ENCODE measurements at regions not wholly inside any gene's neighbourhood (a gene's known extent, or its start where the extent isn't known, plus 50 kb on each side); places are given as distances from the start of the nearest gene placed in this dataset.

DNA sequence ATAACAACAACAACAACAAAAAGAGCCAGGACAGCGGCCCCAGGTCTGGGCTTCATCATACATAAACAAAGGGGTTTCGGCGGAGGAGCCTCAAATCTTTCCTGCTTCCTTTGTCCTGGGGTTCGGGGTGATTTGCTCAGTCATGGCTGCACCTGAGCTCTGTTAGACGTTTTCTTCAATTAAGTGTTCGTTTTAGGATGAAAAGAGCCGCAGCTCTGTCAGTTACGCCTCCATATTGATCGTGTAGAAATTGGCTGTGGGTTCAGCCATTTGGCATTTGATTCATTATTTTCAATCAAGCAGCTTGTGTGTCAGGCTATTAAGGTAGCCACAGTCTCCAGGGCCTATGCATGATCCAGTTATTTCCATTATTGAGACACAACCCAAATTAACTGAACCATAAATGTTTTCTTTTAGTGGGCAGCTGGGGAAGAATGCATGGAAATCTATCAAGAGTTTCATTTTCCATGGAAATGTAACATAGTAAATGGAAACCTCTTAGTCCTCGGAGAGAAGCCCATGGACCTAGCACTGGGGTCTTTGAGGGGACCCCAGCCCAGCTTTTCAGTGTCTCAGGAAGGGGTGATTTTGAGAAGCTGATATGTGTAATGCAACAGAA lies 370.0 kb upstream of the C1orf174 start:
- TF ChIP-seq, protein P1, sequence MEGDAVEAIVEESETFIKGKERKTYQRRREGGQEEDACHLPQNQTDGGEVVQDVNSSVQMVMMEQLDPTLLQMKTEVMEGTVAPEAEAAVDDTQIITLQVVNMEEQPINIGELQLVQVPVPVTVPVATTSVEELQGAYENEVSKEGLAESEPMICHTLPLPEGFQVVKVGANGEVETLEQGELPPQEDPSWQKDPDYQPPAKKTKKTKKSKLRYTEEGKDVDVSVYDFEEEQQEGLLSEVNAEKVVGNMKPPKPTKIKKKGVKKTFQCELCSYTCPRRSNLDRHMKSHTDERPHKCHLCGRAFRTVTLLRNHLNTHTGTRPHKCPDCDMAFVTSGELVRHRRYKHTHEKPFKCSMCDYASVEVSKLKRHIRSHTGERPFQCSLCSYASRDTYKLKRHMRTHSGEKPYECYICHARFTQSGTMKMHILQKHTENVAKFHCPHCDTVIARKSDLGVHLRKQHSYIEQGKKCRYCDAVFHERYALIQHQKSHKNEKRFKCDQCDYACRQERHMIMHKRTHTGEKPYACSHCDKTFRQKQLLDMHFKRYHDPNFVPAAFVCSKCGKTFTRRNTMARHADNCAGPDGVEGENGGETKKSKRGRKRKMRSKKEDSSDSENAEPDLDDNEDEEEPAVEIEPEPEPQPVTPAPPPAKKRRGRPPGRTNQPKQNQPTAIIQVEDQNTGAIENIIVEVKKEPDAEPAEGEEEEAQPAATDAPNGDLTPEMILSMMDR (IDR thresholded peaks at IDR 0.05), result no peak
- no peak overlapping the region for H3K4me3 ChIP-seq (ENCODE audit: low read depth in 1 of 2, low read length in 1 of 2)
- H3K27me3 ChIP-seq, result no peaks in the 10 kb centered on the region
- H3K27ac ChIP-seq, result no peak overlapping the region
- no peaks in the 10 kb centered on the region for H3K9me3 ChIP-seq
- no peaks in the 10 kb centered on the region for H3K4me1 ChIP-seq (ENCODE audit: control insufficient read depth in 1 of 2, insufficient read depth in 1 of 2, low read depth in 1 of 2, low read length in 1 of 2)
- H3K36me3 ChIP-seq, result no peaks in the 10 kb centered on the region

DNA sequence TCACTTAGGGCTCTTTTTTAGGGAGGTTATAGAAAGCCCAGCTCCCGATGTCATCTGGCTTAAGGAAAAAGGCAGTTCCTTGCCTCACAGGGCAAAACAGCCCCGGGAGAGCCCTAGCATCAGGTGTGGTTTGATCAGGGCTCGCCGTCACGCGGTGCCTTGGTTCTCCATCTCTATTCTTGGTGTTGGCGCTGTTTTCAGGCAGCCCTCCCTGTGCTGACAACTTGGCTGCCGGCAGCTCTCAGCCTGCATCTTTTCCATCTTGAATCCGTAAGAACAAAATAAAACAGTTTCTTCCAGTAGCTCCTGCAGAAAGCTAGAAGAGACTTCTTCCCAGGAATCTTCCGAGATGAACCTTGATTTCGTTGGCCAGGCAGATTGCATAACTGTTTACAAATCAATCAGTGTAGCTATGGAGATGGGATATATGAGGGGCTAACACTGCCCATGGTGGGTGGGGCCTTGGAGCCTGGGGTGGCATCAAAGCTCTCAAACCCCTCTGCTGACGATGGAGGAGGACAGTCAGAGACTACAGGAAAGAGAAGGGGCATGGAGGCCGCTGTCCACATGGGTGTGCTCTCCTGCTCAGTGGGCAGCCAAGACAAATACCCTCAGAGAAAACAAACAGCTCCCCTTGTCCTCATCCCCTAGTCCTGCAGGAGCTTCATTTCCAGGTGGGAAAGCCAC lies 370.7 kb upstream of the C1orf174 start:
- H3K4me3 ChIP-seq (ENCODE audit: low read depth in 1 of 2, low read length in 1 of 2), result no peak overlapping the region
- H3K4me1 ChIP-seq (ENCODE audit: control insufficient read depth in 1 of 2, insufficient read depth in 1 of 2, low read depth in 1 of 2, low read length in 1 of 2), result no peaks in the 10 kb centered on the region

DNA sequence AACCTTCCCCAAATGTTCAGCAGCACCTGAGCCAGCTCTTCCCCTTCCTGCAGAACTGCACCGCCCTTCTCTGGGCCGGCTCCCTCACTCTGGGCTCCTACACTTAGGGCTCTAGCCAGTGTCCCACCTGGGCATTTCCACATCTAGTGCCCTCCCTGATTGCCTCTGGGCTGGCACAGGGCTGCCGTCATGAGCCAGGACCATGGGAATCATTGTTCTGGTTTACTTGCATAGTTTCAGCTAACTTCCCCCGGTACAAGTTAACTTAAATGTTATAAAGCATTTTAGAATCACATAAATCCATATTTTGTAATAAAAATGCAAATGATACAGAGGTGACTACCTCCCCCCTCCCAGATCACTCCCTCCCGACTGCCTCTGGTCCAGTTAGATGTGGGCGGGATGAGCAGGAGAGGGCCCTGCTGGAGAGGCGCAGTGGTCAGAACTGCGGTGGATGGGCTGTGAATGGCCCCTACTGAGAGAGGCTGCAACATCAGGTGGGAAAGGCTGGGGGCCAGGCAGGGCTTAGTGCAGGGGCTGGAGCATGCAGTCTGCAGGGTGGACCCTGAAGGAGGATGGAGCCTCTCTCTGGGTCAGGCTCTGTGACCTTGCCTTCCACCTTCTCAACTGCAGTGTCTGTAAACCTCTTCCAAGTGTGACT lies 371.4 kb upstream of the C1orf174 start:
- Histone ChIP-seq H3K27me3 (no peaks in the 10 kb centered on the region), H3K36me3 (no peaks in the 10 kb centered on the region), H3K4me3 (ENCODE audit: low read depth in 1 of 2, low read length in 1 of 2) (no peak overlapping the region), H3K27ac (no peak overlapping the region), H3K9me3 (no peaks in the 10 kb centered on the region), H3K4me1 (ENCODE audit: control insufficient read depth in 1 of 2, insufficient read depth in 1 of 2, low read depth in 1 of 2, low read length in 1 of 2) (no peaks in the 10 kb centered on the region)
- TF ChIP-seq, protein P1 (IDR thresholded peaks at IDR 0.05), result no peak

More for the DNA sequence above, 370.7 kb upstream of the C1orf174 start:
- TF ChIP-seq, protein P1 (IDR thresholded peaks at IDR 0.05), result no peak
- Histone ChIP-seq H3K9me3 (no peaks in the 10 kb centered on the region), H3K27me3 (no peaks in the 10 kb centered on the region), H3K36me3 (no peaks in the 10 kb centered on the region), H3K27ac (no peak overlapping the region)

DNA sequence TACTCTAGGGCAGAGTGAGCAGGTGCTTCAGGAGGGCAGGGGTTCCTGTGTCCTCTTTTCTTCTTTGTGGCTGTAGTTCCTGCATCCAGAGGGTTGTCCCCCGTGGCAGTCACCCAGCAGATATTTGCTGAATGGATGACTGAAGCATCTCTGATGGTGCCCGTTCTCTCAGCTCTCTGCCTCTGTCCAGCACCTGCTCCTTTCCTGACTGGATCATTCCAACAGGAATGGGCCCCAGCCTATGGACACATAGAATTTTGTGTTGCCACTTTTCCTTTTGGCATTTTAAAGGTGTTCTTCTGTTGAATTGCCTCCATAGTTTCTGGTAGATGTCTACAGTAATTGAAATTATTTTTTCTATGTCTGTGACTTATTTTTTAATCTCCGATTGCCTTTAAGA lies 372.5 kb upstream of the C1orf174 start:
- TF ChIP-seq, protein P1 (IDR thresholded peaks at IDR 0.05), result no peak
- Histone ChIP-seq H3K9me3 (no peaks in the 10 kb centered on the region), H3K4me3 (ENCODE audit: low read depth in 1 of 2, low read length in 1 of 2) (no peak overlapping the region), H3K27ac (no peak overlapping the region), H3K4me1 (ENCODE audit: control insufficient read depth in 1 of 2, insufficient read depth in 1 of 2, low read depth in 1 of 2, low read length in 1 of 2) (no peaks in the 10 kb centered on the region), H3K36me3 (no peaks in the 10 kb centered on the region), H3K27me3 (no peaks in the 10 kb centered on the region)

DNA sequence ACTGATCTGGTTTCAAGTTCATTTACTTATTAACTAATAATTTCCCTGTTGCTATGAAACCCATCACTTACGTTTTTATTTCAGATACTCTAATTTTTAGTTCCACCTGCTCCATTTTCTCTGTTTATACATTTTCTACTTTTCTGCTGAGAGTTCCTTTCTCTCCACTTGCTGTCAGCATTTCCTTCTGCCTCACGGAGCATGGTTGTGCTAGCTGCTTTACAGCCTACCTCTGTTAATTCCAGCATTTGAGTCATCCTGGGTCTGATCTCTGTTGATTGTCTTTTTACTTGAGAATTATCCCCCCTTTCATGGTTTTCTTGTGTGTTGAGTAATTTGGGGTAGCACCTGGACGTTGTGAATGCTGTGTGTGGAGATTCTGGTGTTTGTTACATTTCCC lies 373.2 kb upstream of the C1orf174 start:
- Histone ChIP-seq H3K27me3 (no peaks in the 10 kb centered on the region), H3K4me1 (ENCODE audit: control insufficient read depth in 1 of 2, insufficient read depth in 1 of 2, low read depth in 1 of 2, low read length in 1 of 2) (no peaks in the 10 kb centered on the region), H3K9me3 (no peaks in the 10 kb centered on the region), H3K36me3 (no peaks in the 10 kb centered on the region), H3K4me3 (ENCODE audit: low read depth in 1 of 2, low read length in 1 of 2) (no peak overlapping the region), H3K27ac (no peak overlapping the region)
- TF ChIP-seq, protein P1 (IDR thresholded peaks at IDR 0.05), result no peak

Measured in neutrophil (primary cell).